ENCODE measurements at regions not wholly inside any gene's neighbourhood (a gene's known extent, or its start where the extent isn't known, plus 50 kb on each side); places are given as distances from the start of the nearest gene placed in this dataset.

GRCh38 chr6:90401933-90402830 is 105.5 kb upstream of the BACH2 start:
- H3K9ac ChIP-seq (ENCODE audit: low read length), result no peak overlapping the region

GRCh38 chr6:90399970-90400369 is 103.3 kb upstream of the BACH2 start:
- H3K4me1 ChIP-seq (ENCODE audit: control insufficient read depth, low read depth, low read length), result peaks cover 15% of the 10 kb centered on the region
- H3K36me3 ChIP-seq (ENCODE audit: control insufficient read depth, low read depth, low read length), result no peaks in the 10 kb centered on the region
- H3K27ac ChIP-seq (ENCODE audit: low read length), result no peak overlapping the region
- no peaks in the 10 kb centered on the region for H3K9me3 ChIP-seq (ENCODE audit: control insufficient read depth, low read depth, low read length)
- no peak overlapping the region for H3K4me3 ChIP-seq (ENCODE audit: low read length)
- H3K9ac ChIP-seq (ENCODE audit: low read length), result no peak overlapping the region
- H3K27me3 ChIP-seq (ENCODE audit: control insufficient read depth, insufficient read depth, low read length), result no peaks in the 10 kb centered on the region

More at GRCh38 chr6:90401933-90402830, 105.5 kb upstream of the BACH2 start:
- Histone ChIP-seq H3K4me3 (ENCODE audit: low read length) (no peak overlapping the region), H3K27ac (ENCODE audit: low read length) (no peak overlapping the region), H3K36me3 (ENCODE audit: control insufficient read depth, low read depth, low read length) (no peaks in the 10 kb centered on the region), H3K27me3 (ENCODE audit: control insufficient read depth, insufficient read depth, low read length) (peaks cover 15% of the 10 kb centered on the region), H3K4me1 (ENCODE audit: control insufficient read depth, low read depth, low read length) (peaks cover 15% of the 10 kb centered on the region), H3K9me3 (ENCODE audit: control insufficient read depth, low read depth, low read length) (no peaks in the 10 kb centered on the region)

GRCh38 chr6:90397929-90398674 is 101.5 kb upstream of the BACH2 start:
- Histone ChIP-seq H3K9ac (ENCODE audit: low read length) (no peak overlapping the region), H3K27ac (ENCODE audit: low read length) (no peak overlapping the region), H3K4me1 (ENCODE audit: control insufficient read depth, low read depth, low read length) (no peaks in the 10 kb centered on the region), H3K9me3 (ENCODE audit: control insufficient read depth, low read depth, low read length) (no peaks in the 10 kb centered on the region), H3K36me3 (ENCODE audit: control insufficient read depth, low read depth, low read length) (no peaks in the 10 kb centered on the region), H3K27me3 (ENCODE audit: control insufficient read depth, insufficient read depth, low read length) (no peaks in the 10 kb centered on the region), H3K4me3 (ENCODE audit: low read length) (no peak overlapping the region)

DNA sequence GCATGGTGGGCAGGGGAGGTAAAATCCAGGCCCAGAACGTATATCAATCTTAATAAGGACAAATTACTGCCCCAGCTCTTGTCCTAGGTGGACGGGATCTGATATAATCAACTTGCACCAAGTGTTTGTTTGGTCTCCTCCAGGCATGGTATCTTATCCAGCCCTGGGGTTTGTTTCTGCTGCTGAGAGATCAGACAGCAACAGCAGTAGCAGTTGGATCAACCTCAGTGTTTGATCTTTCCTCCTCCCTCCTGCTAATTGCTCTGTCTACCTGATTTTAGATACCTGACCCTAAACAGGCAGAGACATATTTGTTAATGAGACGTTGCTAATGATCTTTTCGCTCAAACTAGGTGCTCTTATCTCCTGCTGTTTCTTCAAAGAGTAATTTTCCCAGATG is 100.4 kb upstream of the BACH2 start:
- no peaks in the 10 kb centered on the region for H3K27me3 ChIP-seq (ENCODE audit: control insufficient read depth, insufficient read depth, low read length)
- H3K27ac ChIP-seq (ENCODE audit: low read length), result no peak overlapping the region
- H3K4me1 ChIP-seq (ENCODE audit: control insufficient read depth, low read depth, low read length), result no peaks in the 10 kb centered on the region
- H3K9me3 ChIP-seq (ENCODE audit: control insufficient read depth, low read depth, low read length), result no peaks in the 10 kb centered on the region
- no peaks in the 10 kb centered on the region for H3K36me3 ChIP-seq (ENCODE audit: control insufficient read depth, low read depth, low read length)
- H3K4me3 ChIP-seq (ENCODE audit: low read length), result no peak overlapping the region
- H3K9ac ChIP-seq (ENCODE audit: low read length), result no peak overlapping the region

- Histone ChIP-seq H3K4me3 (ENCODE audit: low read length) (no peak overlapping the region), H3K27ac (ENCODE audit: low read length) (no peak overlapping the region), H3K27me3 (ENCODE audit: control insufficient read depth, insufficient read depth, low read length) (no peaks in the 10 kb centered on the region), H3K9me3 (ENCODE audit: control insufficient read depth, low read depth, low read length) (no peaks in the 10 kb centered on the region), H3K9ac (ENCODE audit: low read length) (no peak overlapping the region), H3K36me3 (ENCODE audit: control insufficient read depth, low read depth, low read length) (no peaks in the 10 kb centered on the region), H3K4me1 (ENCODE audit: control insufficient read depth, low read depth, low read length) (peaks cover 2% of the 10 kb centered on the region)
Observed at GRCh38 chr6:90393232-90393884, 96.7 kb upstream of the BACH2 start.

DNA sequence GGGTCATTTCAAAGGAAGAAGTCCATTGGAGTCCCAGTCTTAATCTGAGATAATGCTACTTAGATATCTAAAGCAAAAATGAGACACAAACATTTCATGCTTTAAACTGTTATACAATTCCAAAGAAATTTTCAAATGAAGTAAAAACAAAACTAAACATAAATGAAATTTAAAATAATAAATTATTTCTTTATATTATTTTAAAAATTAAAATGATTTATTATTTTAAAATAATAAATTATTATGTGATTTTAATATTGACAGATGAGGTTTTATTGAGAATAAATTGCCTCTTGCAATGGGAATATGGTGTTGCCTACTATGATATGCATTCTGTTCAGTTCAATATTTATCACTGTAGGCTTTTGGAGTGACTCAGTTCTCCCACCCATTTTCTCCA is 93.7 kb upstream of the BACH2 start:
- Histone ChIP-seq H3K36me3 (ENCODE audit: control insufficient read depth, low read depth, low read length) (no peaks in the 10 kb centered on the region), H3K9me3 (ENCODE audit: control insufficient read depth, low read depth, low read length) (no peaks in the 10 kb centered on the region), H3K4me1 (ENCODE audit: control insufficient read depth, low read depth, low read length) (peaks cover 15% of the 10 kb centered on the region), H3K9ac (ENCODE audit: low read length) (no peak overlapping the region), H3K27me3 (ENCODE audit: control insufficient read depth, insufficient read depth, low read length) (no peaks in the 10 kb centered on the region), H3K27ac (ENCODE audit: low read length) (no peak overlapping the region), H3K4me3 (ENCODE audit: low read length) (no peak overlapping the region)

- H3K4me1 ChIP-seq (ENCODE audit: control insufficient read depth, low read depth, low read length), result peaks cover 22% of the 10 kb centered on the region
- no peak overlapping the region for H3K9ac ChIP-seq (ENCODE audit: low read length)
- no peak overlapping the region for H3K27ac ChIP-seq (ENCODE audit: low read length)
- no peaks in the 10 kb centered on the region for H3K27me3 ChIP-seq (ENCODE audit: control insufficient read depth, insufficient read depth, low read length)
- no peaks in the 10 kb centered on the region for H3K36me3 ChIP-seq (ENCODE audit: control insufficient read depth, low read depth, low read length)
- H3K9me3 ChIP-seq (ENCODE audit: control insufficient read depth, low read depth, low read length), result no peaks in the 10 kb centered on the region
- no peak overlapping the region for H3K4me3 ChIP-seq (ENCODE audit: low read length)
Observed at GRCh38 chr6:90388395-90388794, 91.8 kb upstream of the BACH2 start.

DNA sequence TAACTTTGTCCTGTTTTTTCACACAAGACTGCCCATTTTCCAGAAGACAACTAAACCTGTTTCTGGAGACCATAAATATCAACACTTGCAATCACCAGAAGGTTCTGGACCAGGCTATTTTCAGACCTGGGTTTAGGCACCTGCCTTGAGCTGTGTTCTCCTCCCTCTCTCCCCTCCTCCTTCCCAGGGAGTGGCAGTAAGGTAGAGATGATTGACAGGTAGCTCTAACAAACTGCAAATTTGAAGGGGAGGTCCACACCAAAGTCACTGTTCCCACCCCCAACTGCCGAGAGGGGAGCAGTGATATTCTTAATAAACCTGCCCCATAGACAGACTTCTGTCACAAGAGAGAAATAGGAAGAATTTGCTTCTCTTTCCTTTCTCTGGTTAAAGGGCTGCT is 91.2 kb upstream of the BACH2 start:
- no peak overlapping the region for H3K9ac ChIP-seq (ENCODE audit: low read length)
- no peaks in the 10 kb centered on the region for H3K27me3 ChIP-seq (ENCODE audit: control insufficient read depth, insufficient read depth, low read length)
- H3K4me1 ChIP-seq (ENCODE audit: control insufficient read depth, low read depth, low read length), result peaks cover 23% of the 10 kb centered on the region
- no peak overlapping the region for H3K27ac ChIP-seq (ENCODE audit: low read length)
- H3K36me3 ChIP-seq (ENCODE audit: control insufficient read depth, low read depth, low read length), result no peaks in the 10 kb centered on the region
- no peak overlapping the region for H3K4me3 ChIP-seq (ENCODE audit: low read length)
- no peaks in the 10 kb centered on the region for H3K9me3 ChIP-seq (ENCODE audit: control insufficient read depth, low read depth, low read length)

DNA sequence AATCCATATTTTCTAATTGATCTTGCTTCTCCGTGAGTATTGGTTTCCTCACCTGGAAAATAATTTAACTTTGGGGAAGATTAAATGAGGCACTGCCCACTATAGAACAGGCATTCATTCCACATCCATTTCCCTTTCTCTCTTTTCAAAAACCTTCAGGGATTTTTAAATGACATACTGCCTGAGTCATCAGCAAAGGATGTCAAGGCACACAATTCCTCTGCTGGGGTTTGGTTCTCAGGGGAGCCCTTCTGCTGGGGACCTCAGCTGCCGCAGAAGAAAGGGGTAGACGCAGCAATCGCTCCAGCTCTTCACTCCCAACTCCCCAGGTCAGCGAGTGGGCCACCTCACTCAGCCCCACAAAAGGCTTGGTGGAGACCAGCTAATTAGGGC is 90.7 kb upstream of the BACH2 start:
- H3K4me3 ChIP-seq (ENCODE audit: low read length), result no peak overlapping the region
- peaks cover 26% of the 10 kb centered on the region for H3K4me1 ChIP-seq (ENCODE audit: control insufficient read depth, low read depth, low read length)
- no peak overlapping the region for H3K27ac ChIP-seq (ENCODE audit: low read length)
- H3K9ac ChIP-seq (ENCODE audit: low read length), result no peak overlapping the region
- no peaks in the 10 kb centered on the region for H3K9me3 ChIP-seq (ENCODE audit: control insufficient read depth, low read depth, low read length)
- H3K27me3 ChIP-seq (ENCODE audit: control insufficient read depth, insufficient read depth, low read length), result no peaks in the 10 kb centered on the region
- H3K36me3 ChIP-seq (ENCODE audit: control insufficient read depth, low read depth, low read length), result no peaks in the 10 kb centered on the region

- Histone ChIP-seq H3K27me3 (ENCODE audit: control insufficient read depth, insufficient read depth, low read length) (no peaks in the 10 kb centered on the region), H3K9me3 (ENCODE audit: control insufficient read depth, low read depth, low read length) (no peaks in the 10 kb centered on the region), H3K9ac (ENCODE audit: low read length) (no peak overlapping the region), H3K4me3 (ENCODE audit: low read length) (no peak overlapping the region), H3K36me3 (ENCODE audit: control insufficient read depth, low read depth, low read length) (no peaks in the 10 kb centered on the region), H3K4me1 (ENCODE audit: control insufficient read depth, low read depth, low read length) (peaks cover 26% of the 10 kb centered on the region), H3K27ac (ENCODE audit: low read length) (no peak overlapping the region)
Observed at GRCh38 chr6:90386399-90387382, 90.0 kb upstream of the BACH2 start.

Data from iPS-18a (cell line).